GM21515 (cell line): ENCODE measurements at regions not wholly inside any gene's neighbourhood (a gene's known extent, or its start where the extent isn't known, plus 50 kb on each side); places are given as distances from the start of the nearest gene placed in this dataset.

Source experiments
- ATAC-seq: cut with Tn5 transposase; IDR thresholded peaks from one replicate; pipeline ENCODE4 v1.9.1; 2021; ENCODE audit not compliant: unreplicated experiment

DNA sequence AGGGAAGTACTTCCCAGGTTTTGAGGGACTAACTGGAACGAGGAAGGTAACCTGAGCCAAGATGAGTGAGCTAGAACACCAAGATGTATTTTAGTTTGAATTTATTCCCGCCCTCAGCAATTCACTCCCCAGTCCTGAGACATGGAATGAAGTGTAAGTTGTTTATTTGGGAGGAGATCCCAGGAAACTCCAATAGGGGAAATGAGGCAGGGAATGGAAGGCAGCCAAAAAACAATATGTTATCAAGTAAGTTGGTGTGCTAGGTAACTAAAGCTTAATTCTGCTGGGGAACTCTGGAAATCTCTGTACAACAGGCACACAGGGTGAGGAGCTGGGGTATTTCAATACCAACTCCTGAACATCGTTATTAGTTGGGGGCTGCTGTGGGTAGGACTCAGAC is 189.7 kb upstream of the HDAC9 start:
- no peak for ATAC-seq

GRCh38 chr7:18306696-18307095 is 188.9 kb upstream of the HDAC9 start:
- no peak for ATAC-seq

GRCh38 chr7:18308938-18309337 is 186.6 kb upstream of the HDAC9 start:
- no peak for ATAC-seq

DNA sequence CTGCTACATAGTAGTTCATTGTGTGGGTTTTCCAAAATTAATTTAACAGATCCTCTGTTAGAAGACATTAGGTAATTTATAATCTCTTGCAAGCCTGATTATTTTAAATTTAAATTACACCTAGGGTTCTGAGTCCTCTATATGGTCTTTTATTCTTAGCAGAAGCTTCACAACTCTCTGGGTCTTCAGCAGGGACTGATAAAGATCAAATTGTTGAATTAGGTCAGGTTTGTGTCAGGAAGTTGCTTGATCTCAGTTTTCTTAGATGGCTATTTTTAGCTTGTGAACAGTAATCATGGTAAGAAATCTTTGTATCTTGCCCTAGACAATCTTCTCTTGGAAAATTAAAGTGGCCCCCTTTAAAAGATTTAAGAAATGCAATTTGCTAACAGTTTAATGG is 183.1 kb upstream of the HDAC9 start:
- ATAC-seq = no peak

DNA sequence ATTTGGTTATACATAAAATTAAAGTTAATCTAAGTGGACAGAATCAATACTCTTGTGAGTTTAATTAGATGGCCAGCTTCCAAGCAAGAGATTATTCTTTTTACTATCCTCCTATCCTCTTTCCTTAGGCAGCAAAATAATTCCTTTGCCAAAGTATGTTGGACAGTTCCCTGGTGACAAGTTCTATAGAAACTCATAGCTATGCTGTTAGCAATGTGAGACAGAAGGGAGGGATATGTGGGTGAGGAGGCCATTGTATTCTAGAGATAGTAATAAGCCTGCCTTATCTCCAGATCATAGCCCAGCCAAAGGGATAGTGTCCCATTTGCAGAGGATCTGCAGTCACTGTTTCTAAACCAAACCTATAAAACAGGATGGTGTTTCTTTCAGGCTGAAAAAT is 181.6 kb upstream of the HDAC9 start:
- ATAC-seq = no peak

- ATAC-seq = no peak
Measured at GRCh38 chr7:18315241-18315640, 180.3 kb upstream of the HDAC9 start.

DNA sequence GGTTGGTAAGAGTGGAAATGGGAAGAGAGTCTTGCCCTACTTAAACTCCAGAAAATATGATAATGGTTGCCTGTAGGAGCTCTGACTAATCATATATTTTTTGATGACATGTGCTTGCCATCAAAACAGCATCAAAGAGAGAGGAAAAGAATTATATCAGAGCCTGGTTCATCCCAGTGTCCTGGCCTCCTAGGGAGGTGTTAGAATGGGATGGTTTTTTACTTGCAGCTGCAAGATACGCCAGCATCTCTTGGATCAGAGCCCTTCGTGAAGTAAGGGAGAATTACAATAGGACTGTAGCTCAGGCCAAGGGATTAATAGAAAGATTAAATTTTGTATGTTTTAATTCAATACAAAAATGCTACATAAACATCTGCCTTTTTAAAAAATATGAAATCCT is 177.6 kb upstream of the HDAC9 start:
- ATAC-seq = no peak

- no peak for ATAC-seq
Measured at GRCh38 chr7:18320422-18320821, 175.1 kb upstream of the HDAC9 start.

DNA sequence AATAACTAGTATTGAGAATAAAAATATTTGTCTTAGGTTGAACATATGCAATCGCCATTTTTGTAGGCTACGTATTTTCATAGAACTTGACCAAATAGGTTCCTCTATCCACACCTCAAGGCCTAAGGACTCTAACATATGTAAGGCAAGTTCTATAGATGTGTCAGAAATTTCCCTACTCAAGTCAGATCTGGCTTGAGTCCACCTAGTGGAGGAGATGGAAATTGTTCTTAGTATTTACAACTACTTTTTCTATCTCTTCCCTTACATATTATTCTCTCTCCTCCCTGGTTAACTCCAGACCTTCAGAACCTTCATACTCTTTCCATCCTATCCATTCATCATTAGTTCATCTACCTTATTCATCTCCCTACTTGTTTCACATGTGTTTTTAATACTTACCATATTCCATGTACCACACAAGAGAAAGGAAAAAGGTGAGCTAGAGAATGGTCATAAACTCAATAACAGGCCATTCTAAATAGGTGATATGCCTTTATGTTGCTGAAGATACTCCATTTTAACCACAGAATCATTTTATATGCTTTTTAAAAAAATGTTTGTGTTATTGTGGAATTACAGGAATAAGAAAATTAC is 174.5 kb upstream of the HDAC9 start:
- ATAC-seq = peak; percentile 86

GRCh38 chr7:18330548-18330947 is 165.0 kb upstream of the HDAC9 start:
- no peak for ATAC-seq

DNA sequence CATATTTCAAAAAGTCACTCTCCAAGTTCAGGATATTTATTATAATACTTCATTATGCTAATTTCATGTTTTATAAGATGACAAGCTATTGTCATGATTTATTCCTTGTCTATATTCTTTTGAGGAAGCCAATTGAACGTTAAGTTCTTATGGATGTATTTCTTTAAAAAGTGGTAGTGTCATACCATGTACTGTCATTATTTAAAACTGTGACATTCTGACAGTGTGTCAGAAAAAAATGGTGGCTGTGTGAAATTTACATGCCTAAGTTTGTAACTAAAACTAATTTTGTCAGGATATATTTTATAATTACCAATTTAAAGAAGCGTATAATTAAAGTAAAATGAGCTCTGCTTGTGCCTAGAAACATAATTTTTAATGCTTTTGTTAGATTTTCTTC is 158.9 kb upstream of the HDAC9 start:
- no peak for ATAC-seq

DNA sequence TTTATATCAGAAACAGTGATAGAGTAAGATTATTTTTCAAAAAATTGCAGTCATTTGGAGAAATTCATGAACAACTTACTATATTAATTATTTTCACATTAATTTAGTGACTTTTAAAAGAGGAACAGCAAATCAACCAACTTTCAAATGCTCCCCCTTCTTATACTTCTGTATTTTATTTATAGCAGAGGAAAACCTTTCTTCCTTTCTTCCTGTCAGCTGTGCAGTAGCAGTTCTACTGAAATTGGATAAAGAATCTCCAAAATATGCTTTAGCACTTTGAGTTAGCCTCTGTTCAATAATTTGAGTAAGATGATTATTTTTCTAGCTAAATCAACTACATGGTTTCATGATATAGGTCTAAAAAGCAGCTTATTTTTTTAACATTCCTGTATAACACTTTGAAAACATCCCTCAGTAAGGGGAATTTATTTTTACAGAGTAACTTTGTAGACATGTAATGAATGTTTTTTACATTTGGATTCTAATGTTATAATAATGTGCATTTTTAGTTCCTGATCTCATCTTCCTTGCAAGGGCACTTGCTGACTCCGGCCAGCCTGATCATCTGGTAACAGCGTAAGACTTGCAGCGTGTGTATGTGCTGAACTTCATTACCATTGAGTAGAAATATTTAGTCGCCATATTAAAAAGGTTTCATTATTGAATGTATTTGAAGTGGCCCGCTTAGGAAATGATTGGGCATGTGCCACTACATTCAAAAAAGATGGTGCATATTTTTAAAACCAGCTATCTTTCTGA is 158.3 kb upstream of the HDAC9 start:
- no peak for ATAC-seq

DNA sequence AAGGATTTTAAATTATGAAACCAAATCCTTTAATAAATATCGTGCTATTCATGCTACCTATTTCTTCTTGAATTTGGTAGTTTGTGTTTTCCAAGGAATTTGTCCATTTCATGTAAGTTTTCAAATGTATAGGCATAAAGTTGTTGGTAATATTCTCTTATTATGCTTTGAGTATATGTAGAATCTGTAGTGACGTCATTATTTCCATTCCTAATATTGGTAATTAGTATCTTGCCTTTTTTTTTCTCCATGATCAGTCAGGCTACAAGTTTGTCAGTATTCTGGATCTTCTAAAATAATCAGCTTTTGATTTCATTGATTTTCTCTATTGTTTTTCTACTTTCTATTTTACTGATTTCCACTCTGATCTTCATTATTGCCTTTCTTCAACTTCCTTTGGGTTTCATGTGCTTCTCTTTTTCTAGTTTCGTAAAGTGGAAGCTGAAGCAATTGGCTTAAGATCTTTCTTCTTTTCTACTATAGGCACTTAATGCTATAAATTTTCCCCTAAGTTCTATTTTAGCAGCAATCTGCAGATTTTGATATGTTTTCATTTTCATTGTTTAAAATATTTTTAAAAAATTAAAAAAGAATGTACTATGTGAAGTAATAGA is 156.5 kb upstream of the HDAC9 start:
- no peak for ATAC-seq

GRCh38 chr7:18341756-18342155 is 153.8 kb upstream of the HDAC9 start:
- no peak for ATAC-seq

DNA sequence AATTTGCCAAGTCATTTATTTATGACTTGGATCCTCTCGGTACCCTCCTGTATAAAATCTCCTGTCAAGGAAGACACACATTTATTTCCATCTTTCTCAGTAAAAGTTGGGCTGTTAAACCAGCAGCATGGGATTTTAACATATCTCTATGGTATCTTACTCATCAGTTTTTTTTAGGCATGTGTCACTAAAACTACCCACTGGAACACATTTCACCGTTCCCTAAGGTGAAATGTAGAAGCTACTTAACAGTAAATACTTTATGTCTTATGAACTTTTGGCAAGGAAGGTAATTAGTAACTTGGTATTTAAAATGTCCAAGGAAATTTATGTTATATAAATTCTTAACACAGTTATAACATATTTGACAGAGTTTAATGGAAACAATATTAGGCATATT is 152.5 kb upstream of the HDAC9 start:
- ATAC-seq = no peak

DNA sequence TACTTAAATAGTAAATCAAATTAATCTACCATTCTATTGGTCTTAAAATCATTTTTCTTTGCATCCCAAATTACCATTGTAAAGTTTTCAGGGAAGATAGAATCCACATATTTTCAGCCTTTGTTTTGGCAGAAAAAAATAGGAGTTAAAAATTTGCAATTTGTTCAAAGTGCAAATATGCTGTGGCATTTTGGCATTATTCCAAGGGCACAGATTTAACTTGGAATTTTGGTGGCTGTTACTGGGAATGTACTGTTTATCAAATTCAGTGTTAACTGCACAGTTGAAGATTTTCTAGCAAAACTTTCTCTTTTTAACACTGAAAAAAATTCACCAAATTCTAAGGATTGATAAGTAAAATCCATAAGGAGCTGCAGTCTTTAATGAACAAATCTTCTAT is 151.0 kb upstream of the HDAC9 start:
- no peak for ATAC-seq

DNA sequence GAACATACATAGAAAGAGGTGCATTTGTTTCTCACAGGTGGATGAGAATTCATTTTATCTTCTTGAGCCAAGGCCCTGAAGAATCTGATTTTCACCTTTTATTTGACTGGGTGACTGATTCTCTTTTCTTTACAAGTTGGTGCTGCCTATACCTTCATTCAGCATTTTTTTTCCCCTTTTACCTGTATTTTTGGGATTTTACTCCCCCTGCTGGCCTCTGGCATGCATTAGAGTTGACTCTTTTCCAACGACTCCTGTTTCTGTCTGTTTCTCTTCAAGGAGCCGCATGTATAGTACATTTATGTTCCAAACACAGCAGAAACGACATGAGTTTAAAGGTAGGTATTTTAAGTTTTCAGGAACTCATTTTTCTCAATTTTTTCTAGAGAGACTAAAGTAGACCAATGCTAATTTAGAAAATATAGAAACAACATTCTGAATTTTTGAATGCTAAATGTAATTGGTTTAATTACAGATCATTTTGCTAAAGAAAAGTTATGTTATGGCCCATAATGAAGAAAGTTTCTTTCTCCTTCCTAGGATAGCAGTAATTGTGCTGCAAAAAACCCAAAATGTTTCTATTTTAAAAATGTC is 149.8 kb upstream of the HDAC9 start:
- peak; percentile 64 for ATAC-seq

GRCh38 chr7:18347170-18347569 is 148.4 kb upstream of the HDAC9 start:
- ATAC-seq = no peak

- no peak for ATAC-seq
Measured at GRCh38 chr7:18350678-18351077, 144.9 kb upstream of the HDAC9 start.

DNA sequence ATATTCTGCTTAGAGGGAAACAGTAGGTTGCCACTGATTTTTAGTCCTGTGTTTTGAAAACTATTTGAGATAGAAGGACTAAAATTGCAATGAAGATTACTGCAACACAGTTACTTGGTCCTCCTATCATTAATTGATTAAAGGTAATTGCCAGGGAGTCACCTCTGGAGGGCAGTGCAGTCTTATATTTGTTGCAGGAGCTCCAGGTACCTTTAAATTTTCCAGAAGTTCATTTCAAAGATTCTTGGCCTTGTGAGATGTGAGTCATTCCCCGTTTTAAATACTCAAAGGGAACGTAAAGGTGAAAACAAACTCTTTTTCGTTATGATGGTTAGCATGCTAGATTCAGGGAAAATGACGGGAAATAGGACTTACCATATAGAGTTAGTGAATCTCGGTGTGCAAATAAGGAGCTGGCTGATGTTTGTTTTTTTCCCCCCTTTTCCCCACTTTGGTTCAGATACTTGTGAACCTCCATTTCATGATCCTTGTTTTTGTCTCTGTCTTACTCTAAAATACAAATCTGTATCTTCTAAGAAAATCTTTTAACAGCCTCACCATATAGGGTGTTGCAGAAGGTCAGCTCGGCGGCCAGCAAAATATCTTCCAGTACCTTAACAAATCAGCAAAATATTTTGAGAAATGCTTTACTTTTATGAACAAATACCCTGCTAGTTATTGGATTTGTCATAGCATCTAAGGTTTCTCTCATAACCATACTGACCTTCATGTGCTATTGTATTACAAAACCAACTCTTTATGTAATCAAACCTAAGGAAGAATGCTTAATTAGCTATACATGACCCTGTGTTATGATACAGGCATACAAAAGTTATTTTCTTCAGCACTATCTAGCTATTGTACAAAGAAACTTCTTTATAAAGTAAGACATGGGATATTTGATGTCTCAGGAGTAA is 143.0 kb upstream of the HDAC9 start:
- peak; percentile 72 for ATAC-seq

GRCh38 chr7:18353339-18353738 is 142.2 kb upstream of the HDAC9 start:
- no peak for ATAC-seq
